Neural progenitor cell (in vitro differentiated cells): ENCODE measurements at regions not wholly inside any gene's neighbourhood (a gene's known extent, or its start where the extent isn't known, plus 50 kb on each side); places are given as distances from the start of the nearest gene placed in this dataset.
"Not testable (repeated sequence)": the region's sequence is repeated elsewhere in the genome, so short reads cannot be mapped to it uniquely, and the experiment has no call there.

Experiments used
- DNase-seq: peaks from one replicate; pipeline ENCODE4 v3.0.0-alpha.2; 2016; ENCODE audit warnings: low spot score
- H2AFZ ChIP-seq: fragments of 200-600 bp; sonication (generic); replicated peaks from 2 replicates; pipeline ENCODE4 v1.6.1; 2016; ENCODE audit warnings: antibody characterized with exemption
- H3F3A ChIP-seq: fragments of 200-600 bp; sonication (generic); 2 replicates; pipeline ENCODE4 v1.6.1; 2016; ENCODE audit warnings: antibody characterized with exemption, low read depth
- H3K27ac ChIP-seq: fragments of 200-600 bp; sonication (generic); 2 replicates; pipeline ENCODE4 v1.5.1; 2016; ENCODE audit warnings: mild to moderate bottlenecking
- H3K27me3 ChIP-seq: fragments of 200-600 bp; sonication (generic); 2 replicates; pipeline ENCODE4 v1.6.1; 2016; ENCODE audit warnings: mild to moderate bottlenecking, moderate library complexity
- H3K36me3 ChIP-seq: fragments of 200-600 bp; sonication (generic); 2 replicates; pipeline ENCODE4 v1.5.1; 2016
- H3K4me1 ChIP-seq: fragments of 200-600 bp; sonication (generic); 2 replicates; pipeline ENCODE4 v1.6.1; 2016; ENCODE audit warnings: mixed run types
- H3K4me2 ChIP-seq: fragments of 200-600 bp; sonication (generic); 2 replicates; pipeline ENCODE4 v1.6.1; 2016
- H3K4me3 ChIP-seq: fragments of 200-600 bp; sonication (generic); 2 replicates; pipeline ENCODE4 v1.5.1; 2016
- H3K79me2 ChIP-seq: fragments of 200-600 bp; sonication (generic); 2 replicates; pipeline ENCODE4 v1.6.1; 2016; ENCODE audit warnings: low read depth
- H3K9ac ChIP-seq: fragments of 200-600 bp; sonication (generic); 2 replicates; pipeline ENCODE4 v1.6.1; 2016
- H3K9me3 ChIP-seq: fragments of 200-600 bp; sonication (generic); 2 replicates; pipeline ENCODE4 v1.5.1; 2016; ENCODE audit warnings: low read depth
- H4K20me1 ChIP-seq: fragments of 200-600 bp; sonication (generic); 2 replicates; pipeline ENCODE4 v1.6.1; 2016; ENCODE audit warnings: low read depth
- H3K27ac Mint-ChIP-seq: 3 replicates; pipeline ENCODE4 v1.8.0; 2021; ENCODE audit warnings: mixed read lengths
- H3K27me3 Mint-ChIP-seq: 2 replicates; pipeline ENCODE4 v1.8.0; 2022; ENCODE audit warnings: low read depth, mild to moderate bottlenecking, inconsistent platforms, moderate library complexity, mixed read lengths; ENCODE audit not compliant: insufficient read depth
- H3K36me3 Mint-ChIP-seq: 3 replicates; pipeline ENCODE4 v1.8.0; 2021; ENCODE audit warnings: mixed read lengths
- H3K4me1 Mint-ChIP-seq: 3 replicates; pipeline ENCODE4 v1.8.0; 2021; ENCODE audit warnings: mixed read lengths
- H3K4me3 Mint-ChIP-seq: 3 replicates; pipeline ENCODE4 v1.8.0; 2021; ENCODE audit warnings: mild to moderate bottlenecking, moderate library complexity, mixed read lengths
- H3K9me3 Mint-ChIP-seq: 3 replicates; pipeline ENCODE4 v1.8.0; 2020; ENCODE audit warnings: mixed read lengths
- EZH2 ChIP-seq: fragments of 200-600 bp; sonication (generic); IDR thresholded peaks from 2 replicates; pipeline ENCODE4 v1.6.1; 2017; ENCODE audit warnings: antibody characterized with exemption, mild to moderate bottlenecking, moderate library complexity
- EZH2phosphoT487 ChIP-seq: fragments of 200-600 bp; sonication (generic); IDR thresholded peaks from 2 replicates; pipeline ENCODE4 v1.6.1; 2017; ENCODE audit warnings: antibody characterized with exemption
- TF ChIP-seq, protein P1 (sequence below): fragments of 200-600 bp; sonication (generic); IDR thresholded peaks from 2 replicates; pipeline ENCODE4 v1.5.1; 2017; ENCODE audit warnings: antibody characterized with exemption, mild to moderate bottlenecking

DNA sequence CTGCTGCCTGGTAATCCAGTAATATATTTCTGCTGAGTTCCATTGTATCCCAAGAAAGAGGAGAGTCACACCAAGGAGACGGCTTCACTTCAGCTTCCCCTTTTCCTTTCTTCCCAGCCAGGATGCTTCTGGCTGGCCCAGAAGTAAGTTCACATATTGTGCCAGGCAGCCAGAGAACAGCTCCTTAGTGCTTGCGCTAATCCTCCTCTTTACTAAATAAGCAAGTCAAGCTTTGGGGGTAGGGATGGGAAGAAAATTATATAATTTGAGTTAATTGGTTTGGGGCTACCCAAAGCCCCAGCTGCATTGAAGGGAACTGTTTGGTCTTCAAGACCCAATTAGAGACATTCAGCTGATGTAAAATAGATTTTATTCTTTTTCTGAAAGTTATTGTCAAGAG, 218.8 kb upstream of the HES1 start:
- no peaks in the 10 kb centered on the region for H4K20me1 ChIP-seq
- H3K36me3 Mint-ChIP-seq = no peaks in the 10 kb centered on the region
- no peaks in the 10 kb centered on the region for H3K27me3 ChIP-seq
- peaks cover 30% of the 10 kb centered on the region for H3F3A ChIP-seq
- no peak overlapping the region for H3K9ac ChIP-seq
- no peaks in the 10 kb centered on the region for H3K9me3 ChIP-seq
- peak overlapping the region; percentile 73 for H3K27ac ChIP-seq
- H3K4me3 Mint-ChIP-seq = peak overlapping the region; percentile 3
- DNase-seq = peak; percentile 51
- peaks cover 14% of the 10 kb centered on the region for H3K9me3 Mint-ChIP-seq
- H3K79me2 ChIP-seq = no peaks in the 10 kb centered on the region
- H3K4me3 ChIP-seq = no peak overlapping the region
- H3K4me1 ChIP-seq = peaks cover 34% of the 10 kb centered on the region
- H3K4me2 ChIP-seq = peak overlapping the region; percentile 45
- H3K36me3 ChIP-seq = no peaks in the 10 kb centered on the region
- H2AFZ ChIP-seq = no peak overlapping the region
- peaks cover 21% of the 10 kb centered on the region for H3K27me3 Mint-ChIP-seq
- H3K27ac Mint-ChIP-seq = no peak overlapping the region
- H3K4me1 Mint-ChIP-seq = peaks cover 42% of the 10 kb centered on the region
- TF ChIP-seq EZH2 (no peak), EZH2phosphoT487 (no peak)
- TF ChIP-seq, protein P1, sequence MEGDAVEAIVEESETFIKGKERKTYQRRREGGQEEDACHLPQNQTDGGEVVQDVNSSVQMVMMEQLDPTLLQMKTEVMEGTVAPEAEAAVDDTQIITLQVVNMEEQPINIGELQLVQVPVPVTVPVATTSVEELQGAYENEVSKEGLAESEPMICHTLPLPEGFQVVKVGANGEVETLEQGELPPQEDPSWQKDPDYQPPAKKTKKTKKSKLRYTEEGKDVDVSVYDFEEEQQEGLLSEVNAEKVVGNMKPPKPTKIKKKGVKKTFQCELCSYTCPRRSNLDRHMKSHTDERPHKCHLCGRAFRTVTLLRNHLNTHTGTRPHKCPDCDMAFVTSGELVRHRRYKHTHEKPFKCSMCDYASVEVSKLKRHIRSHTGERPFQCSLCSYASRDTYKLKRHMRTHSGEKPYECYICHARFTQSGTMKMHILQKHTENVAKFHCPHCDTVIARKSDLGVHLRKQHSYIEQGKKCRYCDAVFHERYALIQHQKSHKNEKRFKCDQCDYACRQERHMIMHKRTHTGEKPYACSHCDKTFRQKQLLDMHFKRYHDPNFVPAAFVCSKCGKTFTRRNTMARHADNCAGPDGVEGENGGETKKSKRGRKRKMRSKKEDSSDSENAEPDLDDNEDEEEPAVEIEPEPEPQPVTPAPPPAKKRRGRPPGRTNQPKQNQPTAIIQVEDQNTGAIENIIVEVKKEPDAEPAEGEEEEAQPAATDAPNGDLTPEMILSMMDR = no peak

DNA sequence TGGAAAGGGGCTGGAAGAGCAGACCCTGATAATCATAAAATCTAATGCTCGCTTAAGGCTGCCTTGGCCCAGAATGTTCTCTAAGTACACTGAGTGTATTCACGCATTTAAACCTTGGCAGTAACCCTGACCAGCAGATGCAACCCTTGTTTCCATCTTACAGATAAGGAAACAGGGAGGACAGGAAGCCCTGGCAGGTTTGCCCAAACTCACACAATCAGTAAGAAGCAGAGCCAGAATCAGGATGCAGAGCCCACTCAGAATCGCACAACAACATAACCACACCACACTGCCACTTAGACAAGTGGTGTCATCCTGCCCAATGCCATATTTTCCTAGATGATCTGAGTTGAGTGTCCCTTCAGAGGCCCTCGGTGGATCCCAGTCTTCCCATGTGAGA, 214.5 kb upstream of the HES1 start:
- TF ChIP-seq EZH2 (no peak), EZH2phosphoT487 (no peak)
- TF ChIP-seq, protein P1 = no peak
- H3K27me3 Mint-ChIP-seq = peaks cover 13% of the 10 kb centered on the region

DNA sequence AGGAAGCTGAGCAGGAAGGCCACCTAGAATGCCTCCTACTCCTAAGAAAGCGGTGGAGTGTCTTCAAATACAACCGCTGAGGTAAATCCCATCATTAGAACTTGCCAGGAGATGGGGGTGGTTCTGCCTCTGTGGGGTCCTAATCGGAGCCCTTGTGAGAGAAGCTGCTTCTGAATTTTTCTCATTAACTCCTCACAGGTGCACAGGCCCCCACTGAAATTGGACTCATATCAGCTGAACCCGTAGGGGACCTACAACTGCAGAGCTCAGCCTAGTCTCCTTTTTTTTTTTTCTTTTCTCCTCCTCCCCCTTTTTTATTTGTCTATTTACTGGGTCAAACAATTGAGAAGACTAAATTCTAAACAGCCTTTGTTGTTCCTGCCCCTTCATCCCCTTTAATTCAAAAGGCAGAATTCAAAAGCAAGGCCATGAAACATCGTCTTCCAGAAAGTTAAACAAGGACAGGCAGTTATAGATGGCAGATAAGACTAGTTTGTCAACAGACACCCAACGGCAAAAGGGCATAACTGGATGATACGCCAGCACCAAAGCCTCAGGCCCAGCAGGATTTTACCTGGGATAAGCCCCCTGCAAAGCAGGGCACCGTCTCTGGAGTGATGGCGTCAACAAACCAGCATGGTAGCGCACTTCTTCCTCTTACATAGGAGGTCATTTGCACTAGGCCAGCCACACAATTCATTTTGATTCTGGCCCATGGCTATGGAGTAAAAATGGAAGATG, 213.7 kb upstream of the HES1 start:
- H3K4me3 ChIP-seq = no peak overlapping the region
- H4K20me1 ChIP-seq = no peaks in the 10 kb centered on the region
- no peak for DNase-seq
- Mint-ChIP-seq H3K27ac (no peak overlapping the region), H3K36me3 (peaks cover 3% of the 10 kb centered on the region), H3K27me3 (peaks cover 13% of the 10 kb centered on the region), H3K4me1 (peaks cover 11% of the 10 kb centered on the region), H3K4me3 (no peak overlapping the region), H3K9me3 (peaks cover 46% of the 10 kb centered on the region)
- peaks cover 10% of the 10 kb centered on the region for H3F3A ChIP-seq
- H3K9ac ChIP-seq = no peak overlapping the region
- no peaks in the 10 kb centered on the region for H3K27me3 ChIP-seq
- H2AFZ ChIP-seq = no peak overlapping the region
- no peak overlapping the region for H3K4me2 ChIP-seq
- H3K27ac ChIP-seq = no peak overlapping the region
- H3K79me2 ChIP-seq = no peaks in the 10 kb centered on the region
- peaks cover 8% of the 10 kb centered on the region for H3K9me3 ChIP-seq
- TF ChIP-seq EZH2phosphoT487 (no peak), EZH2 (no peak)
- TF ChIP-seq, protein P1 = no peak
- no peaks in the 10 kb centered on the region for H3K36me3 ChIP-seq
- H3K4me1 ChIP-seq = peaks cover 18% of the 10 kb centered on the region

More for the DNA sequence above, 214.5 kb upstream of the HES1 start:
- Histone ChIP-seq H3K36me3 (no peaks in the 10 kb centered on the region), H3K4me1 (peaks cover 25% of the 10 kb centered on the region), H3K4me3 (no peak overlapping the region), H3K79me2 (no peaks in the 10 kb centered on the region), H3F3A (peaks cover 17% of the 10 kb centered on the region), H3K27ac (no peak overlapping the region), H3K9ac (no peak overlapping the region), H4K20me1 (no peaks in the 10 kb centered on the region), H3K9me3 (peaks cover 8% of the 10 kb centered on the region), H2AFZ (no peak overlapping the region), H3K4me2 (no peak overlapping the region), H3K27me3 (no peaks in the 10 kb centered on the region)
- Mint-ChIP-seq H3K9me3 (peaks cover 46% of the 10 kb centered on the region), H3K36me3 (peaks cover 2% of the 10 kb centered on the region), H3K4me3 (no peak overlapping the region), H3K27ac (no peak overlapping the region), H3K4me1 (peaks cover 17% of the 10 kb centered on the region)
- DNase-seq = no peak

DNA sequence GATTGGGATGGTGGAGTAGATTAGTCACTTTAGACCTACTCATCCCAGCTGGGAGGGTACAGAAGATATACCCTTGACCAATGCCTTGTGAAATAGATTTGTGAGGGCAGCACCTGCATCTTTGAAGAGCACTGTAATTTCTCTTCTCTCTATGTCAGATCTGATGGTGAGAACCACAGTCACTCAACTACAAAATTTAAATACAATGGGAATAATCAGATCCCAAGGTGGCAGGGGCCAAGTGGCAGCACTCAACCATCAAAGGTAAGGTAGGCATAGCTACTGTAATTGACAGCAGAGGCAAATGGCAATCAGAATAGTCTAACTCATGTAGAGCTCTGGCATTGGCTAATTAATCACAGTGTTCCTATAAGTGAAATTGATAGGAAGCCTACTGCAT, 212.0 kb upstream of the HES1 start:
- H3K27ac ChIP-seq, H3K36me3 Mint-ChIP-seq, DNase-seq, H3K4me3 ChIP-seq, H3K9ac ChIP-seq, H3F3A ChIP-seq, H3K4me1 ChIP-seq, H3K27me3 ChIP-seq, H3K4me2 ChIP-seq, H3K4me3 Mint-ChIP-seq, H3K9me3 ChIP-seq, H3K79me2 ChIP-seq, H4K20me1 ChIP-seq, H3K27ac Mint-ChIP-seq, H3K36me3 ChIP-seq, H2AFZ ChIP-seq: not testable (repeated sequence)
- Mint-ChIP-seq H3K27me3 (peaks cover 18% of the 10 kb centered on the region), H3K4me1 (peaks cover 11% of the 10 kb centered on the region), H3K9me3 (peaks cover 49% of the 10 kb centered on the region)

DNA sequence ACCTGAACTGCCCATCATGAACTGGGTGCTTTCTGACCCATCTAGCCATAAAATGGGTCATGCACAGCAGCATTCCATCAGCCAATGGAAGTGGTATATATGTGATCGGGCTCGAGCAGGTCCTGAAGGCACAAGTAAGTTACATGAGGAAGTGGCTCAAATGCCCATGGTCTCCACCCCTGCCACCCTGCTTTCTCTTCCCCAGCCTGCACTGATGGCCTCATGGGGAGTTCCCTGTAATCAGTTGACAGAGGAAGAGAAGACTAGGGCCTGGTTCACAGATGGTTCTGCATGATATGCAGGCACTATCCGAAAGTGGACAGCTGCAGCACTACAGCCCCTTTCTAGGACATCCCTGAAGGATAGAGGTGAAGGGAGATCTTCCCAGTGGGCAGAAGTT, 209.9 kb upstream of the HES1 start:
- H3K4me1 ChIP-seq, H3K4me3 Mint-ChIP-seq, H3K4me3 ChIP-seq, H3K27me3 ChIP-seq, H3K4me2 ChIP-seq, H3K27ac ChIP-seq, H4K20me1 ChIP-seq, H3K36me3 Mint-ChIP-seq, H3K9ac ChIP-seq, H3K36me3 ChIP-seq, H3K27ac Mint-ChIP-seq, H3K9me3 ChIP-seq, H3F3A ChIP-seq, DNase-seq, H3K79me2 ChIP-seq, H2AFZ ChIP-seq: not testable (repeated sequence)
- Mint-ChIP-seq H3K27me3 (peaks cover 11% of the 10 kb centered on the region), H3K9me3 (peaks cover 45% of the 10 kb centered on the region), H3K4me1 (peaks cover 16% of the 10 kb centered on the region)
